HG03095 (cell line): ENCODE measurements at regions not wholly inside any gene's neighbourhood (a gene's known extent, or its start where the extent isn't known, plus 50 kb on each side); places are given as distances from the start of the nearest gene placed in this dataset.
A peak's percentile ranks its signal among the peaks of the same experiment; 100 is the strongest.
"Not testable (repeated sequence)": the region's sequence is repeated elsewhere in the genome, so short reads cannot be mapped to it uniquely, and the experiment has no call there.

Source experiments
- ATAC-seq: cut with Tn5 transposase; IDR thresholded peaks from one replicate; pipeline ENCODE4 v1.9.1; 2021; ENCODE audit warnings: moderate library complexity; ENCODE audit not compliant: unreplicated experiment

GRCh38 chr6:137313928-137314855, 95.0 kb upstream of the IFNGR1 start:
- no peak for ATAC-seq

DNA sequence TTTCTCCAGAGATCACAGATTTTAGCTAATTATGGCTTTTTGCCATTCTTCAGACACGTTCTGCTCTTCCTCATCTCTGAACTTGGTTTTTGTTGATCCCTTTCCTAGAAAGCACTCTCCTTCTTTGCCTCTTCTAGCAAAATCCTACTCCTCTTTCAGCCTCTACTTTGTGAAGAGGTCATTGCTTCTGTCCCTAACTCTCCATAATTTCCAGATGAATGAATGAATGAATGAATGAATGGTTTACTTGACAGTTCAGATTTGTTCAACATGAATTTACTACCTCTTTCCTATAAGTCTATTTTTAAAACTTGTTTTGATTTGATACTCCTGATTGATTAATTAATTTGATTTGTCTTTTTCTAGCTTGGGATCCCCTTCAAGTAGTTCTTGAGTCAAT, 94.0 kb upstream of the IFNGR1 start:
- ATAC-seq, result no peak

DNA sequence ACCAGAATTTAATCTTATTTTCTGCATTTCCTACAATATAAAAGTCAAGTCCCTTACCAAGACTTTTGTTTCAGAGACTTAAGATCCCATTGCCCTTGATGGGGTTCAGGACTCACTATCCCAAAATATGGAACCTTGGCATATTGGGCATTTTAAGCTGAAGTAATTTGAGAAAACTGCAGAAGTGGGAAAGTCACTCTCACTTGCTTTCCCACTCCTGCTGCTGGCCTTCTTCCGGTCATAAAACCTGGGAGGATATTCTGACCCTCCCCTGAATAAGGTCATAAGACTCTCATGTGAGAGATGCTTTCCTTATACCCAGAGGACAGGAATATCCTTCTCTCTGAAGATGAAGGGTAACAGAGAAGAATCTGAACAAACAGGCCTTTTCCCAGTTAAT, 92.8 kb upstream of the IFNGR1 start:
- ATAC-seq, result no peak

DNA sequence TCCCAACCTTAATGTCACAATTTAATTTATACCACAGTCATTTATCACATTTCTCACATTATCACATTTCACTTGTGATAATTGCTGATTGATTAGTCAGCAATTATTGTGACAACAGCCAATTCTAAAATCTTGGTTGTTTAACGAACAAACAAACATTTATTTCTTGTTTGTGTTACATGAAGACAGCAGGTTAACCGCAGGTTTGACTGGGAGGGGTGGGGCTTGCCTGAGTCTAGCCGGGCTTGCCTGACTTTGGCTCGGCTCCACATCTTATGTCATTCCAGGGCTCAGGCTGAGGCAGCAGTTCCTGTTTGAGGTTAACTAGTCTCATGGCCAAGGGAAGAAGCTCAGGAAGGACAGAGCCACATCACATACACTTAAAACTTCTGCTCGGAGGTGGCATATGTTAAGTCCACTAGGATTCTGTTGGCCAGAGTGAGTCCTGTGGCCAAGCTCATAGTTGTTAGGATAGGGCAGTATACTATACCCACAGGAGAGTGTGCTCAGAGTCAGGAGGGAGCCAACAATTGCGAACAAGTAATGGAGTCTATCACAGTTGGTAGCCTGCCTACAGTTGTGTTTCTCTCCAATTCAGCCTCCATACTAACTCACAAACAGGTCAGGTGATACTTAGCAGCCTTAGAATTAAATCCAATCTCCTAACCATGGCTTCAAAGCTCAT, 90.0 kb upstream of the IFNGR1 start:
- no peak for ATAC-seq

DNA sequence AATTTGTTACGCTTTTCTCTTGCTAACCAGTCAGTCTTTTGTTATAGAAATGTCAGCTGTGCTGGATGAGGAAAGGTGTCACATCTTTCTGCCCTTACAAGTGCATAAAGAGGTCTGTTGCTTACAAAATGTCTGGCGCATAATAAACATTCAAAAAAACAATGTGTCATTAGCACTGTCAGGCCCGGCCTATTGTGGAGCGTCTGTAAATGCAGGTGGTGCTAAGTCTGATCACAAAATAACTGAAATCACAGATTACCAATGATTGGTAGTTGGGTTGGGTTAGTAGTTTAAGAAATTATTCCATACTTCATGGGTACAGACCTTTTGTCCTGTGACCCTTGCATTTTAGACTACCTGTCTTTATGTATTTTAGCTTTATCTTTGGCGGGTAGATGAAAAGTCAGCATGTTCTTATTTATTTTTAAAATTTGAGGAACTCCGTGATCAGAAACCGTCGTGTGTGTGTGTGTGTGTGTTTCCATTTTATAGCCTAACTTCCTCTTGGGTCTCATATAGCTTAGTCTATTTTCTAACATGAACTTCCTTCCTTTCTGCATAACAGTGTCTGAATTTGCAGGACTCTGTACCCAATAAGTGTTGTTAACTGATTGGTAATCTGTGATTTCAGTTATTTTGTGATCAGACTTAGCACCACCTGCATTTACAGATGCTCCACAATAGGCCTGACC, 88.1 kb upstream of the IFNGR1 start:
- no peak for ATAC-seq

GRCh38 chr6:137305691-137306090, 86.5 kb upstream of the IFNGR1 start:
- ATAC-seq, result no peak

DNA sequence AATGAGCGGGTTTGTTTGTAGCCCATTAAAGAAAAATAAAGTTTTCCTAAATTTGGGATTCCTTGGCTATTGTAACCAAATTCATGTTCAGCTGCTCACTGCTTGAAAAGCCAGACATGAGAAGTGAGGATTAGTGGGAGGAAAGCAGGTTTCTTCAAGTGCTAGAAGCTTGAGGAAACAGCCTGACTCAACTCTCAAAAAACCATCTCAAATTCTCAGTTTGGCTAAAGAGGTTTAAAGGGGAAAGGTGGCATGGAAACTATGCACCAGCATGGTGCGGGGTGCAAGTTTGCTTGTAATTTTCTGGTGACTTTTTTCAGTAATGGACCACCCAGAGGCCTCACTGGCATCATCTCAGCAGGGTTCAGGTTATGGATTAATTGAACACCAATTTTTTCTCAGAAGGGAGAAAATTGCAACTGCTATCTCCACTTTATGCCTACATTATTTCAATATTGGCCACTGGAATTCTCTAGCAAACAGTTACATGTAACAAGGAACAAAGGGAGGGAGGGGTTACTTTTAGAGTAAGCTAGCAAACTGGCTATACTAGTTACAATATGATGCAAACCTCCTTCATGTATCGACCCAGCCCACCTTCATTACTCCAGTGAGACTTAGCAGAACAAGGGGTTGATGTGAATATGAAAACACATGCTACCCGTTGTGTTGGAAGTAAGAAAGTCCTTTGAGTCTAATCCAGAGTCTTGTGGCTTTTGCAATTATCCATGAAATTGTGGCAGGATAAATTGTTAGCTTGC, 85.0 kb upstream of the IFNGR1 start:
- no peak for ATAC-seq

- ATAC-seq, result no peak
Measured at GRCh38 chr6:137303441-137303840, 84.3 kb upstream of the IFNGR1 start.

DNA sequence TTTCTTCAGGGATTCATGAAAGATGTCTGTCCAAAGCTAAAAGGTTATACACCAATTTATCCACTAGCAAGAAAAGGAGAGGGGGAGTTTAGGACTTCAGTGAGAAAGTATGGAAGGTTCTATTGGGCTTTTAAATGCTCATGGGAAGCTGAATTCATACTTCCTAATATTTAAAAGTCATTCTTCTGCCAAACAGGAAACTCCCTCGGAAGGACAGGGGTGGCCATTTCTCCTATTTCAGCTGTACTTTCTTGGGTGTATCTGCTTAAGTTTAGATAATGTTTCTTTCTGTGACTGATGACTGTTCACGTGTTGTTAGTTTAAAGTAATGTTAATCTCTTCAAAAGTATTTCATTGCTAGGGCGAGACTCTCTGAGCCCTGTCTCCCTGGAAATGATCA, 80.5 kb upstream of the IFNGR1 start:
- ATAC-seq, result no peak

GRCh38 chr6:137297887-137298286, 78.7 kb upstream of the IFNGR1 start:
- no peak for ATAC-seq

DNA sequence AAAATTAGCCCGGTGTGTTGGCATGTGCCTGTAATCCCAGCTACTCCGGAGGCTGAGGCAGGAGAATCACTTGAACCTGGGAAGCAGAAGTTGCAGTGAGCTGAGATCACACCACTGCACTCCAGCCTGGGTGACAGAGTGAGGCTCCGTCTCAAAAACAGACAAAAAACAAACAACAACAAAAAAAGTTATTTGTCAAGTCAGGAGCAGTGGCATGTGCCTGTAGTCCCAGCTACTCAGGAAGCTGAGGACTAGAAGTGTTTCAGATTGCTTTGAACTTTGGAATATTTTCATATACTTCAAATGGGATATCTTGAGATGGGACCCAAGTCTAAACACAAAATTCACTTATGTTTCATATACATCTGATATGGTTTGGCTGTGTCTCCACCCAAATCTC, 73.1 kb upstream of the IFNGR1 start:
- not testable (repeated sequence) for ATAC-seq

- ATAC-seq, result no peak
Measured at GRCh38 chr6:137291441-137291840, 72.3 kb upstream of the IFNGR1 start.

DNA sequence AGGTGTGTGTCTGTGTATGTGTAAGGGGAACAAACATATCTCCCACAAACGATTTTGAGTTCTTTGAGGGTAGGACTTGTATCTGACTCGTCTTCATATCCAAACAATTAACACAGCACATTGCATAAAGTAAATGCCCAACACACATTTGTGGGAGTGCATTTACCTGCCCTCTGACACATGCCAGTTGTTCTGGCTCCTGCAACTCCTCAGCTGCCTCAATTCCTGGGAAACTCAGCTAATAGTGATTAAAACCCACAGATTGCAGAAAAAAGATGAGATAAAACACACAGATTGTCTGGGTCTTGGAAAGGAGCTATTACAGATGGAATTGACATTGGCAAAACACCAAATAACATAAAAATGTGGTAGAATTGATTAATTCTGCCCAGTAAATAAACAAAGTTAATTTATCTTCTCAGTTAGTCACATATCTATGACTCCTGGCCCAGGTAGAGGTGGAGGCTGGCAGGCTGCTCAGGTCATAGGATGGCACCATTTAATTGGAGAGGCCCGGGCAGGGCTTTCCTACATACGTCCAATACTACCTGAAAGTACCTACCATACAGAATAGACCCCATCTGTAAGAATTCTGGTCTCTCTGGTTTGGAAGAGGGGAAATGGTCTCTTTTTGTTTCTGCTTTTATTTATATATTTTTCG, 71.5 kb upstream of the IFNGR1 start:
- no peak for ATAC-seq

DNA sequence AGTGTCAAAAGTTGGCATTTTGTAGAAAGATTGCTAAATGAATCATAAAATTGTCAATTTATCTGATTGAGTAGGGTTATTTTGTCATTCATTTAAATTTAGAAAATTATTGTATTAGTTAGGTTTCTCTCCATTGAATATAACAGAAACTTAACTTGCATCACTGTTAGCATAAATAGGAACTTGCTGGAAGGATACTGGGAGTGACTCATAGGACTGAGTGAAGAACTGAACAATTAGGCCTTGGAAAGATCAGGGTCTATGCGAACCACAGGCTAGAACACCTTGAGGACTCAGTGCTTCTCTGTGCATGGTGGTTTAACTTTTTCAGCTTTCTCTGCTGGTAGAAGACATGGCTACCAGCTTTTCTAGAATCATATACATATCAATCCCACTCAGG, 67.7 kb upstream of the IFNGR1 start:
- no peak for ATAC-seq

- ATAC-seq, result no peak
Measured at GRCh38 chr6:137286368-137286767, 67.2 kb upstream of the IFNGR1 start.

- no peak for ATAC-seq
Measured at GRCh38 chr6:137284811-137285110, 65.6 kb upstream of the IFNGR1 start.

DNA sequence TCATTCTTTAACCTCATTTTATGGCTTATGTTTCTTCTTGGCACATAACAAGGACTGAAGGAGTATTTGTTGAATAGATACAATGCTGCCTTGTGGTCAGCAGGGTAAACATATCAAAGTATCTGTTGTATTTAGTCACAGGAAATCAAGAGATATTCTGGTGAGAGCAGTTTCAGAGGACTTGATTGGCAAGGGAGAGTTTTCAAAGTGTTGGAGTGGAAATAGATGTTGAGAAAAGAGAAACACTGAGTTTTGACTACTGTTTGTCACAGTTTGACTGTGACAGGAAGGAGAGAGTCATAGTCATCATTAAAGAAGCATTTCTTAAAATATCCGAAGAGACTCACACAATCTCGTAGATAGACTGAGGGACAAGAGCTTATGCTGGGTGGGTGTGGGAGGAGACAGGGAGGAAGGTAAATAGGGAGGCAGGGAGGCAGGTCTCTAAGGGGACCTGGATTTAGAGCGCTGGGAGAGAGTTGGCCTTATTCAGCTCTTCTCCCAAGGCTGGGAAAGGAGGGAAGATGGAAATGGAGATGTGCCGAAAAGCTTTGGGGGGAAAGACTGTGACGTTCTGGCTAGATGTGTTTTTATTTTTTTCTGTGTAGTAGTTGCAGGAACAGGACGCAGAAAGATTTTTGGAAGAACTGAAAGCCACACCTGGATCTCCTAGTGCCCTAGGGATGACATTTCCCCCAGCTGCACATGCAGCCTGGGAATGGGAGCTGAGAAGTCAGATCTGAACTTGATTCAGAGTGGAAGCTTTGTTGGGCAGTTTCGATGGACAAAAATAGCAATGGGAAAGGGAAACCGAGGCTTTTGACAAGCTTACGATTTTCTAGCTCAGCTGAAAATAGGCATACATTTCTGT, 65.0 kb upstream of the IFNGR1 start:
- ATAC-seq, result peak; percentile 79

- ATAC-seq, result no peak
Measured at GRCh38 chr6:137283080-137283479, 63.9 kb upstream of the IFNGR1 start.

DNA sequence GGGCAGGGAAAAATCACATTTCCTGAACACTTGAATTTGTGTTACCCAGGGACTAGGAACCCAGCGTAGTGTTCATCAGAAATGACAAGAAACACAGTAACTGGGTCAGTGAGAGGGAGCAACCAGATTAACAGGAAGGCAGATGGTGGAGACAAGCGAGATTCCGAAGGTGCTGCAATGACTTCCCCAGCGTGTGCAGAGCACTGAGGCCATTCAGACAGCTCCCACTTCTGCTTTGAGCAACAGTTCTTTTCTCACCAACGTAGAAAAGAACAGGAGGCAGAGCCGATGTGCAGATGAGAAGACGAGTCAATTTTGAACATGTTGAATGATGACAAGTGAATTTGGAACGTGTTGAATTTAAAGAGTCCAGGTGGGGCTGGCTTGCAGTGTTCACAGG, 63.1 kb upstream of the IFNGR1 start:
- no peak for ATAC-seq

- not testable (repeated sequence) for ATAC-seq
Measured at GRCh38 chr6:137279279-137279678, 60.1 kb upstream of the IFNGR1 start.
